ENCODE measurements at regions not wholly inside any gene's neighbourhood (a gene's known extent, or its start where the extent isn't known, plus 50 kb on each side); places are given as distances from the start of the nearest gene placed in this dataset.

DNA sequence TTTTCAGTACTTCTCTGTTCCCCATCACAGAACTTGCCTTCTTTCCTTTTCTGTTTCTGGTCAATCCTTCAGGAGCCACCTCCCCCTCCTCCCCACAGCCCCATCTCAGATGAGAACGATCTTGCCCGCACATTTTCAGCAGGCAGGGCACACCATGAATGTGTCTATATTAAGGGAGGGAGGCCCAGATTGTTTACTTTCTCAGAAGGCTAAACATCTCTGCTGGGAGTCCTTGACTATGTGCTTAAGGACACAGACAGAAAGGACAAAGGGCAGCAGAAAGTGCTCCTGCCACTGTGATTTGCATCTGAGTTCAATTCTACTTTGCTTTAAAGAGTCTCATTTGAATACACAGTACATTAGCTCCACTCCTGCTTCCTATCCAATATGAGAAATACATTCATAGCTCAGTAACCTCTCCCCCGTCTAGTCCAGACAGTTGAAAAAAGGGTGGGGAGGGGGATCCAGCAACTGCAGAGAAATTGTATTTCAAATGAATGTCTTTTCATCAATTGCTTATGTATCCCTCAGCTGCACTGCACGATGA lies 175.0 kb upstream of the PARD3B start:
- DNase-seq (no peak), ATAC-seq (no peak)
- TF ChIP-seq, protein P1, sequence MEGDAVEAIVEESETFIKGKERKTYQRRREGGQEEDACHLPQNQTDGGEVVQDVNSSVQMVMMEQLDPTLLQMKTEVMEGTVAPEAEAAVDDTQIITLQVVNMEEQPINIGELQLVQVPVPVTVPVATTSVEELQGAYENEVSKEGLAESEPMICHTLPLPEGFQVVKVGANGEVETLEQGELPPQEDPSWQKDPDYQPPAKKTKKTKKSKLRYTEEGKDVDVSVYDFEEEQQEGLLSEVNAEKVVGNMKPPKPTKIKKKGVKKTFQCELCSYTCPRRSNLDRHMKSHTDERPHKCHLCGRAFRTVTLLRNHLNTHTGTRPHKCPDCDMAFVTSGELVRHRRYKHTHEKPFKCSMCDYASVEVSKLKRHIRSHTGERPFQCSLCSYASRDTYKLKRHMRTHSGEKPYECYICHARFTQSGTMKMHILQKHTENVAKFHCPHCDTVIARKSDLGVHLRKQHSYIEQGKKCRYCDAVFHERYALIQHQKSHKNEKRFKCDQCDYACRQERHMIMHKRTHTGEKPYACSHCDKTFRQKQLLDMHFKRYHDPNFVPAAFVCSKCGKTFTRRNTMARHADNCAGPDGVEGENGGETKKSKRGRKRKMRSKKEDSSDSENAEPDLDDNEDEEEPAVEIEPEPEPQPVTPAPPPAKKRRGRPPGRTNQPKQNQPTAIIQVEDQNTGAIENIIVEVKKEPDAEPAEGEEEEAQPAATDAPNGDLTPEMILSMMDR (IDR thresholded peaks at IDR 0.05) = no peak
- H3K4me3 ChIP-seq = no peak overlapping the region
- intact Hi-C loops (cut with DNase I) = no loop called here
- H3K27me3 ChIP-seq = no peaks in the 10 kb centered on the region
- no peaks in the 10 kb centered on the region for H3K9me3 ChIP-seq
- no peaks in the 10 kb centered on the region for H3K36me3 ChIP-seq
- H3K4me1 ChIP-seq = no peaks in the 10 kb centered on the region
- H3K27ac ChIP-seq = no peak overlapping the region

DNA sequence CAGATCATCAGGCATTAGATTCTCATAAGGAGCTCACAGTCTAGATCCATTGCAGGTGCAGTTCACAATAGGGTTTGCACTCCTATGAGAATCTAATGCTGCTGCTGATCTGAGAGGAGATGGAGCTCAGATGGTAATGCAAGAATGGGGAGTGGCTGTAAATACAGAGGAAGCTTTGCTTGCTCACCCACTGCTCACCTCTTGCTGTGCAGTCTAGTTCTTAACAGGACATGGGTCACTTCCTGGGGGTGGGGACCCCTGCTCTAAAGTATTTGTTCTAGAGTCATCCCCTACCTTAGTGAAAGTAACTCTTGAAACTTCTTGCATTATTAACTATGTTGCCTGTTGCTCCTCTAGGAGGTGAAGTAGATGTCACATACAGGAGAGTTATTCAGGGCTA lies 171.3 kb upstream of the PARD3B start:
- TF ChIP-seq, protein P1 (IDR thresholded peaks at IDR 0.05) = no peak
- intact Hi-C loops (cut with DNase I) = no loop called here
- ATAC-seq (no peak), DNase-seq (no peak)
- Histone ChIP-seq H3K9me3 (no peaks in the 10 kb centered on the region), H3K27me3 (no peaks in the 10 kb centered on the region), H3K36me3 (no peaks in the 10 kb centered on the region), H3K4me3 (no peak overlapping the region), H3K27ac (no peak overlapping the region), H3K4me1 (no peaks in the 10 kb centered on the region)

DNA sequence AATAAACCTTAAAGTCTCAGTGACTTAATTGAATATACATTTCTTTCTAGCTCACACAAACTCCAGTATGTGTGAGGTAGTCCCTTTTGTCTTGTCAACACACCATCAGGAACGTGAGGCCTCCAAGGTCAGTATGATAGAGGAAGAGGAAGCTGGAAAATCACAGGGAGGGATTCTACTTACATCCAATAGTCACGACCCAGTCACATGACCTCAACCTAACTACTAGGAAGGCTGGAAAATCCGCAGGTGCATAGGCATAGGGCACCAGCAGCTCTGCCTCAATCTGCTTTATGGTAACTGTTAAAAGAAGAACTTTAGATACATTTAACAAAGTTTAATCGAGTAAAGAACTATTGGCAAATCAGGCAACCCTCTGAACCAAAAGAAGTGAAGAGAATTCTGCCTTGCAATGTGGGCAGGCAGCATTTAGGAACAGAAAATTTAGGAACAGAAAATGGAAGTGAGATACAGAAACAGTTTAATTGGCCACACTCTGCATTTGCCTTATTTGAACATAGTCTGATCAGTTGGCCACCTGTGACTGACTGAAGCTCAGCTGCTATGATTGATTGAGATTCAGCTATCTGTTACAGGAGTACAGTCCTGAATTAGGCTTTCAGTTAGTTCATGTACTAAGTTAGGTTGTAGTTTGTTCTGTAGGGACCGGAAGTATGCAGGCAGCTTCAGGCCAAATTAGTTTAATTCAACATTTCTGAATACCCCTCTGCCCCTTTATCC lies 165.0 kb upstream of the PARD3B start:
- intact Hi-C loops (cut with DNase I) = no loop called here

DNA sequence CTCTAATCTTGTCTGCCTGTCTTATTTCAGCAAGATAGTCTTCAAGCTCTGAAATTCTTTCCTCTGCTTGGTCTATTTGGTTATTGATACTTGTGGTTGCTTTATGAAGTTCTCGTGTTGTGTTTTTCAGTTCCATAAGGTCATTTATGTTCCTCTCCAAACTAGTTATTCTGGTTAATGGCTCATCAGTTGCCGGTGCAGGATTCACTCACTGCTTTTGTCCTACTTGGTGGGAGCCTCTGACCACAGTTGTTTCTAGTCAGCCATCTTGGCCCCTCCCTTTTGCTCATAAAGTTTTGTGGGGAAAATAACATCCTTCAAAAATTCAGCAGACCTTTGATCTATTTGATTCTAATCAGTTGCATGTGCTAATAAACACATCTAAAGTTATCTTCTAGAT lies 158.6 kb upstream of the PARD3B start:
- no peaks in the 10 kb centered on the region for H3K27me3 ChIP-seq
- no peaks in the 10 kb centered on the region for H3K9me3 ChIP-seq
- DNase-seq (no peak), ATAC-seq (no peak)
- no peak overlapping the region for H3K4me3 ChIP-seq
- intact Hi-C loops (cut with DNase I) = no loop called here
- no peak overlapping the region for H3K27ac ChIP-seq
- H3K4me1 ChIP-seq = no peaks in the 10 kb centered on the region
- H3K36me3 ChIP-seq = no peaks in the 10 kb centered on the region
- TF ChIP-seq, protein P1 (IDR thresholded peaks at IDR 0.05) = no peak

More for the DNA sequence above, 165.0 kb upstream of the PARD3B start:
- no peak for ATAC-seq
- H3K4me3 ChIP-seq = no peak overlapping the region
- no peaks in the 10 kb centered on the region for H3K27me3 ChIP-seq
- DNase-seq = no peak
- no peaks in the 10 kb centered on the region for H3K9me3 ChIP-seq
- H3K4me1 ChIP-seq = no peaks in the 10 kb centered on the region
- TF ChIP-seq, protein P1 (IDR thresholded peaks at IDR 0.05) = no peak
- H3K36me3 ChIP-seq = no peaks in the 10 kb centered on the region
- H3K27ac ChIP-seq = no peak overlapping the region

DNA sequence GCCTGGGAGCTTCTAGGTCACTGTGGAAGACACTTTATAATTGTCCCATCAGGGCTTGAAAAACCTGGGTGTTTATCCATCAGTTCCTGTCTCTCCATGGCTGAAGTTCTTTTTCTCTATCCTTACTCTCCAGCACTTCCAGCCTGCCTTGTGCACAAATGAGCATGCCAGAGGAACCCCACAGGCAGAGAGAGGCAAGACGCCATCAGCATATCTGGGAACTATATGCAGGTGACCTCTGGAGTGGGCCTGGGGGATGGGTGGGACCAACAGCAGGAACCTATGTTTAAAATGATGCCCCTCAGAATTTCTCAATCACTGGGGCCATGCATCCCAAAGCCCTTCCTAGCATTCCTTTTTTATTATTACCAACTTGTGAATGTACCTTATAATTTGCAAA lies 156.2 kb upstream of the PARD3B start:
- no peaks in the 10 kb centered on the region for H3K27me3 ChIP-seq
- no peak overlapping the region for H3K27ac ChIP-seq
- no peaks in the 10 kb centered on the region for H3K36me3 ChIP-seq
- intact Hi-C loops (cut with DNase I) = no loop called here
- no peak for DNase-seq
- no peaks in the 10 kb centered on the region for H3K9me3 ChIP-seq
- TF ChIP-seq, protein P1 (IDR thresholded peaks at IDR 0.05) = no peak
- H3K4me1 ChIP-seq = no peaks in the 10 kb centered on the region
- ATAC-seq = no peak
- no peak overlapping the region for H3K4me3 ChIP-seq
